SK-N-SH treated with all-trans-retinoic acid at 6 μM for 48 hours (cell line): ENCODE measurements at regions not wholly inside any gene's neighbourhood (a gene's known extent, or its start where the extent isn't known, plus 50 kb on each side); places are given as distances from the start of the nearest gene placed in this dataset.

Experiments used
- ATAC-seq: fragments of 200-7000 bp; cut with Tn5 transposase; 3 replicates; pipeline ENCODE4 v1.9.1; 2020; ENCODE audit warnings: mild to moderate bottlenecking, moderate library complexity
- ARNTL ChIP-seq: fragments of 450-650 bp; formaldehyde crosslinking; IDR thresholded peaks from 2 replicates; pipeline ENCODE4 v1.5.0; 2020; ENCODE audit warnings: low read depth, mild to moderate bottlenecking, moderate library complexity, borderline replicate concordance
- BACH2 ChIP-seq: fragments of 250-450 bp; sonication (Bioruptor Pico); IDR thresholded peaks from 2 replicates; pipeline ENCODE4 v1.9.0; 2021; ENCODE audit warnings: mild to moderate bottlenecking, borderline replicate concordance
- CREB5 ChIP-seq: fragments of 250-450 bp; sonication (Bioruptor Pico); IDR thresholded peaks from 2 replicates; pipeline ENCODE4 v1.5.1; 2020; ENCODE audit warnings: low read depth, mild to moderate bottlenecking, moderate library complexity
- CSDC2 ChIP-seq: fragments of 250-450 bp; sonication (Bioruptor Pico); IDR thresholded peaks from 2 replicates; pipeline ENCODE4 v1.5.0; 2020; ENCODE audit warnings: mild to moderate bottlenecking, moderate library complexity
- CSRNP3 ChIP-seq: fragments of 250-450 bp; sonication (Bioruptor Pico); IDR thresholded peaks from 2 replicates; pipeline ENCODE4 v1.5.1; 2021; ENCODE audit warnings: mild to moderate bottlenecking, moderate library complexity
- ESRRG ChIP-seq: fragments of 250-450 bp; sonication (Bioruptor Pico); IDR thresholded peaks from 2 replicates; pipeline ENCODE4 v1.6.1; 2021; ENCODE audit warnings: mild to moderate bottlenecking
- ISL1 ChIP-seq: fragments of 250-450 bp; sonication (Bioruptor Pico); IDR thresholded peaks from 2 replicates; pipeline ENCODE4 v2.1.2; 2022; ENCODE audit warnings: mild to moderate bottlenecking, moderate library complexity
- OSR1 ChIP-seq: fragments of 250-450 bp; sonication (Bioruptor Pico); IDR thresholded peaks from 2 replicates; pipeline ENCODE4 v1.8.0; 2022; ENCODE audit warnings: moderate library complexity, mild to moderate bottlenecking, inconsistent platforms
- PATZ1 ChIP-seq: fragments of 250-450 bp; sonication (Bioruptor Pico); IDR thresholded peaks from 2 replicates; pipeline ENCODE4 v1.8.0; 2020; ENCODE audit warnings: mild to moderate bottlenecking, moderate library complexity, borderline replicate concordance
- POU6F1 ChIP-seq: fragments of 250-450 bp; sonication (Bioruptor Pico); IDR thresholded peaks from 2 replicates; pipeline ENCODE4 v1.8.0; 2021; ENCODE audit warnings: low read depth, mild to moderate bottlenecking, moderate library complexity, borderline replicate concordance
- PPARA ChIP-seq: fragments of 250-450 bp; sonication (Bioruptor Pico); IDR thresholded peaks from 2 replicates; pipeline ENCODE4 v1.5.0; 2020; ENCODE audit warnings: mild to moderate bottlenecking, borderline replicate concordance
- RARB ChIP-seq: fragments of 250-450 bp; sonication (Bioruptor Pico); IDR thresholded peaks from 2 replicates; pipeline ENCODE4 v1.8.0; 2021; ENCODE audit warnings: mild to moderate bottlenecking, moderate library complexity
- TOX ChIP-seq: fragments of 250-450 bp; sonication (Bioruptor Pico); IDR thresholded peaks from 2 replicates; pipeline ENCODE4 v1.8.0; 2021; ENCODE audit warnings: mild to moderate bottlenecking, moderate library complexity, borderline replicate concordance
- TSHZ2 ChIP-seq: fragments of 250-450 bp; sonication (Bioruptor Pico); IDR thresholded peaks from 2 replicates; pipeline ENCODE4 v1.5.0; 2020; ENCODE audit warnings: mild to moderate bottlenecking, moderate library complexity
- ZC3H10 ChIP-seq: fragments of 250-450 bp; sonication (Bioruptor Pico); IDR thresholded peaks from 2 replicates; pipeline ENCODE4 v1.5.1; 2021; ENCODE audit warnings: mild to moderate bottlenecking, moderate library complexity
- ZFP3 ChIP-seq: fragments of 250-450 bp; sonication (Bioruptor Pico); IDR thresholded peaks from 2 replicates; pipeline ENCODE4 v1.5.0; 2020; ENCODE audit warnings: mild to moderate bottlenecking, moderate library complexity
- ZFP30 ChIP-seq: fragments of 450-650 bp; formaldehyde crosslinking; IDR thresholded peaks from 2 replicates; pipeline ENCODE4 v1.5.0; 2022; ENCODE audit warnings: mild to moderate bottlenecking, moderate library complexity
- ZNF565 ChIP-seq: fragments of 450-650 bp; formaldehyde crosslinking; conservative IDR thresholded peaks from 2 replicates; pipeline ENCODE4 v1.5.0; 2020; ENCODE audit warnings: low read depth, mild to moderate bottlenecking, moderate library complexity
- ZNF70 ChIP-seq: fragments of 450-650 bp; formaldehyde crosslinking; IDR thresholded peaks from 2 replicates; pipeline ENCODE4 v1.5.0; 2020; ENCODE audit warnings: mild to moderate bottlenecking, moderate library complexity
- ZNF8 ChIP-seq: fragments of 450-650 bp; formaldehyde crosslinking; IDR thresholded peaks from 2 replicates; pipeline ENCODE4 v1.5.0; 2020; ENCODE audit warnings: mild to moderate bottlenecking, moderate library complexity

- TF ChIP-seq ISL1 (CRISPR knock-in tag) (no peak), BACH2 (no peak), CSDC2 (no peak), ZNF70 (no peak), ZFP30 (CRISPR knock-in tag) (no peak)
- ATAC-seq: no peak
Measured at GRCh38 chr9:99690573-99690972, 131.1 kb upstream of the NR4A3 start.

GRCh38 chr9:99693888-99694287 lies 127.8 kb upstream of the NR4A3 start:
- TF ChIP-seq PATZ1 (CRISPR knock-in tag): no peak
- TF ChIP-seq ZC3H10: no peak
- no peak for TF ChIP-seq TSHZ2 (CRISPR knock-in tag)
- no peak for TF ChIP-seq PPARA (CRISPR knock-in tag)
- TF ChIP-seq CREB5 (CRISPR knock-in tag): no peak
- TF ChIP-seq RARB (CRISPR knock-in tag): no peak
- no peak for TF ChIP-seq POU6F1
- TF ChIP-seq ISL1 (CRISPR knock-in tag): no peak
- TF ChIP-seq ZNF8 (CRISPR knock-in tag): no peak
- TF ChIP-seq ARNTL: no peak
- TF ChIP-seq ESRRG (CRISPR knock-in tag): no peak
- no peak for TF ChIP-seq BACH2
- no peak for TF ChIP-seq ZFP3 (CRISPR knock-in tag)
- no peak for TF ChIP-seq CSRNP3 (CRISPR knock-in tag)
- no peak for TF ChIP-seq ZFP30 (CRISPR knock-in tag)
- TF ChIP-seq ZNF70: no peak
- no peak for ATAC-seq

- no peak for ATAC-seq
- TF ChIP-seq ZFP30 (CRISPR knock-in tag): no peak
- TF ChIP-seq ZNF565: no peak
- TF ChIP-seq OSR1 (CRISPR knock-in tag): no peak
- no peak for TF ChIP-seq BACH2
- no peak for TF ChIP-seq ZFP3 (CRISPR knock-in tag)
- TF ChIP-seq TOX (CRISPR knock-in tag): no peak
- no peak for TF ChIP-seq PPARA (CRISPR knock-in tag)
- TF ChIP-seq ESRRG (CRISPR knock-in tag): no peak
- TF ChIP-seq CREB5 (CRISPR knock-in tag): no peak
- TF ChIP-seq, all 23 proteins: peak for 0
Measured at GRCh38 chr9:99694393-99694792, 127.3 kb upstream of the NR4A3 start.
